GM19452 (cell line): ENCODE measurements at regions not wholly inside any gene's neighbourhood (a gene's known extent, or its start where the extent isn't known, plus 50 kb on each side); places are given as distances from the start of the nearest gene placed in this dataset.
"Not testable (repeated sequence)": the region's sequence is repeated elsewhere in the genome, so short reads cannot be mapped to it uniquely, and the experiment has no call there.

Experiments
- ATAC-seq: cut with Tn5 transposase; IDR thresholded peaks from one replicate; pipeline ENCODE4 v1.9.1; 2021; ENCODE audit not compliant: unreplicated experiment

GRCh38 chr14:65834051-65834450, 421.5 kb downstream of the FUT8 start:
- ATAC-seq = no peak

GRCh38 chr14:65834812-65835211, 422.3 kb downstream of the FUT8 start:
- ATAC-seq = no peak

- ATAC-seq = no peak
Measured at GRCh38 chr14:65835501-65835900, 423.0 kb downstream of the FUT8 start.

- no peak for ATAC-seq
Measured at GRCh38 chr14:65838565-65838964, 426.0 kb downstream of the FUT8 start.

GRCh38 chr14:65840118-65840751, 427.7 kb downstream of the FUT8 start:
- ATAC-seq = no peak

GRCh38 chr14:65840786-65841185, 428.3 kb downstream of the FUT8 start:
- no peak for ATAC-seq

GRCh38 chr14:65846196-65846868, 433.8 kb downstream of the FUT8 start:
- ATAC-seq = no peak

GRCh38 chr14:65847075-65847847, 434.7 kb downstream of the FUT8 start:
- ATAC-seq = peak; percentile 80

- not testable (repeated sequence) for ATAC-seq
Measured at GRCh38 chr14:65847931-65848330, 435.4 kb downstream of the FUT8 start.

GRCh38 chr14:65849091-65849490, 436.6 kb downstream of the FUT8 start:
- ATAC-seq = no peak

- ATAC-seq = no peak
Measured at GRCh38 chr14:65849558-65849957, 437.0 kb downstream of the FUT8 start.

GRCh38 chr14:65850429-65851135, 438.1 kb downstream of the FUT8 start:
- no peak for ATAC-seq

- no peak for ATAC-seq
Measured at GRCh38 chr14:65852689-65853088, 440.2 kb downstream of the FUT8 start.

GRCh38 chr14:65853407-65853955, 441.0 kb downstream of the FUT8 start:
- ATAC-seq = no peak

- ATAC-seq = no peak
Measured at GRCh38 chr14:65854215-65854614, 441.7 kb downstream of the FUT8 start.

- ATAC-seq = no peak
Measured at GRCh38 chr14:65860956-65861611, 448.6 kb downstream of the FUT8 start.

- no peak for ATAC-seq
Measured at GRCh38 chr14:65864549-65864948, 452.0 kb downstream of the FUT8 start.

GRCh38 chr14:65864984-65865383, 452.5 kb downstream of the FUT8 start:
- ATAC-seq = no peak

- ATAC-seq = no peak
Measured at GRCh38 chr14:65866448-65866847, 453.9 kb downstream of the FUT8 start.

- ATAC-seq = no peak
Measured at GRCh38 chr14:65866886-65867285, 454.4 kb downstream of the FUT8 start.

GRCh38 chr14:65867333-65867732, 454.8 kb downstream of the FUT8 start:
- no peak for ATAC-seq
